Activated T-cell treated with anti-CD3 and anti-CD28 coated beads for 1 hour (primary cell): ENCODE measurements at regions not wholly inside any gene's neighbourhood (a gene's known extent, or its start where the extent isn't known, plus 50 kb on each side); places are given as distances from the start of the nearest gene placed in this dataset.
"Not testable (repeated sequence)": the region's sequence is repeated elsewhere in the genome, so short reads cannot be mapped to it uniquely, and the experiment has no call there.

ENCODE experiments used
- DNase-seq: peaks from one replicate; pipeline ENCODE4 v3.0.0-alpha.2; 2020; ENCODE audit warnings: low read depth

DNA sequence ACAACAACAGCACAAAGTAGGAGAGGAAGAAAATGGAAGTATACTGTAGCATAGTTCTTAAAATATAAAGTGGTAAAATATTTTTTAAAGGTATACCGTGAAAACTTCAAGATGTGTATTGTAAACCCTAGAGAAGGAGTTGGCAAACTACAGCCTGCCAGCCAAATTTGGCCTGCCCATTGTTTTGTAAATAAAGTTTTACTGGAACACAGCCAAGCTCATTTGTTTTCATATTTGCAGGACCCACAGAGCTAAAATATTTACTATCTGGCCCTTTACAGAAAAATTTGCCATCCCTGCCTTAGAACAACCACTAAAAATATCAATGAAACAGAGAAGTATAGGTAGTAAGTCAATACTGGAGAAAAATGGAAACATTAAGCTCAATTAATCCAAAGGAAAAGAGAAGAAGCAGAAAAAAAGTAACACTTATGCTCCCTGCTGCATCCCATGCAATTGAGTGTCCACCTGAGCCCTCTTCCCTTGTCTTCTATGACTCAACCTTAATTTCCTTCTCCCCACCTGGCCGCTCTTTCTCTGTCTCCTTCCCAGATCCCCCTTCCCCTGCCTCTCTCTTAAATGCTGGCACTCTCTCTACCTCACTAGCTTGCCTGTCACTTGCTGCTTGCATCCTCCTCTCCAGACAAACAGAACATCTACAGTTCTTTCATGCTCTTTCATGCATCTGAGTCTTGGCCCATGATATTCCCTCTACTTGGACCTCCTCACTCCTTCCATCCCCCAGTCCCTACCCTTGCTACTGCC lies 50.6 kb upstream of the FER start:
- DNase-seq = no peak

GRCh38 chr5:108696407-108696806 lies 51.3 kb upstream of the FER start:
- DNase-seq = no peak

- no peak for DNase-seq
Measured at GRCh38 chr5:108688485-108688884, 59.2 kb upstream of the FER start.

- DNase-seq = no peak
Measured at GRCh38 chr5:108687595-108688200, 60.0 kb upstream of the FER start.

GRCh38 chr5:108686676-108687075 lies 61.0 kb upstream of the FER start:
- DNase-seq = no peak

- not testable (repeated sequence) for DNase-seq
Measured at GRCh38 chr5:108685448-108686216, 62.1 kb upstream of the FER start.

DNA sequence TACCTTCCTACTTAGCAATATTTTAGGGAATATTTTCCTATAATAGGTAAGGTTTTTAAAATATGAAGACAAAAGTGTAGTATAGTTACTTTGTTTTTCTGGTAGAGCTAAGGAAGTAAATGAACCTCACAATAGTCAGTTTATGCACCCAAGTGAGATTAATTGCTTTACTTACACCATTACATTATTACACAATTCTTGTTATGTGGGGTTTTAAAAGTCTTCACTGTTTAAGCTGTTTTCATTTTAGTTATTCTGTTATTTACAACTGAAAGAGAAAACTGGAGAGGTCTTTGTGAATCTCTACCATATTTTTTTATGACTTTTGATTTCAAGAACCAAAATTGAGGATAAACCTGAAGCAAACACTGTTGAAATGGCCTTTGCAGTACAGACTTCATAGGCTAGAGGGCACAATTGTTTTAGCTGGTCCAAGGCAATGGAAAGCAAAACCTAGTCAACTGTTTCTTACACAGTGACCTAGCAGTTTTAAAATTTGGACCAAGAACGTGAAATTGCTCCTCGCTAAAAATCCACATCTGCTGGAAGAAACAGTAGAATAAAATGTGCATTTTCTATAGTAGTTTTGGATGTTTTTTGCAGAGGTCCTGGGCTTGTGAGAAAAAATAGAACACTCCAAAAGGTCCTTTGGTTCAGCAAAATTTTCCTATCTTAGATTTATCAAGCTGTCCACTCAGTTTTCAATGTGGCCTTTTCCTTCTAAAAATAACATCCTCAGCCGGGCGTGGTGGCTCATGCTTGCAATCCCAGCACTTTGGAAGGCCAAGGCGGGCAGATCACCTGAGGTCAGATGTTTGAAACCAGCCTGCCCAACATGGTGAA lies 66.4 kb upstream of the FER start:
- DNase-seq = no peak

- no peak for DNase-seq
Measured at GRCh38 chr5:108678091-108678490, 69.6 kb upstream of the FER start.

DNA sequence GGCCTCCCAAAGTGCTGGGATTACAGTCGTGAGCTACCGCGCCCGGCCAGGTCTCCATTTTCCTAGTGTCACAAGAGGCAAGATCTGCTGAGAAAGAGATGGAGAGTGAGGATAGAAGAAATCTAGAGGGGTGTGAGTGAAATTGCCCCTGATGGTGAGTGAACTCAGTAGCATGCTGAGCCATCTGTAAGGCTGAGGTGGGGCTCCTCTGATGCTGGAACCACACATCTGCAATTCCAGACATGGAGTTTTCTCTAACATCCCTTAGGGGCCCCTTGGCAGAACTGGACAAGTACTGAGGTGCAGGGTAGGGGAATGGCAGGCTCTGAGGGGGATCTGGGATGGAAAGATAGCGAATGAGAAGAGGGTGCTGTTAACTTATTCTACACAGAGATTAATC lies 72.0 kb upstream of the FER start:
- no peak for DNase-seq

DNA sequence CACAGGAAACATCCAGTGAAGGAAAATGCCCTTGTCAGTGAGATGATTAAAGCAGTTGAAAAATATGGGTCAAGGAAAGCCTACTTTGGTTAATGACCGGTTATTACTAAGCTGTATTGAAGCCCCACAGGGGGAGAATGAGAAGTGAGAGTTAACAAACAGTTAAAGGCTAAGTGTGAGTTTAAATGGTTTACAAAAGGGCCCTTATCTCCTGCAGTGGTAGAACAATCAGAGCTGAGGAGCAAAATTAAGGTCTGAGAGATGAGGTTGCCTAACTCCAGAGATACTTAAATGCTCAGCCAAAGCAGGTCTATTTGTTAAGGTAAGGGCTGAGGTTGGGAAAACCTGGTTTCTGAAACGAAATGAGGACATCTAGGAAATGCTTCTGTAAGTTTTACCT lies 75.1 kb upstream of the FER start:
- no peak for DNase-seq

DNA sequence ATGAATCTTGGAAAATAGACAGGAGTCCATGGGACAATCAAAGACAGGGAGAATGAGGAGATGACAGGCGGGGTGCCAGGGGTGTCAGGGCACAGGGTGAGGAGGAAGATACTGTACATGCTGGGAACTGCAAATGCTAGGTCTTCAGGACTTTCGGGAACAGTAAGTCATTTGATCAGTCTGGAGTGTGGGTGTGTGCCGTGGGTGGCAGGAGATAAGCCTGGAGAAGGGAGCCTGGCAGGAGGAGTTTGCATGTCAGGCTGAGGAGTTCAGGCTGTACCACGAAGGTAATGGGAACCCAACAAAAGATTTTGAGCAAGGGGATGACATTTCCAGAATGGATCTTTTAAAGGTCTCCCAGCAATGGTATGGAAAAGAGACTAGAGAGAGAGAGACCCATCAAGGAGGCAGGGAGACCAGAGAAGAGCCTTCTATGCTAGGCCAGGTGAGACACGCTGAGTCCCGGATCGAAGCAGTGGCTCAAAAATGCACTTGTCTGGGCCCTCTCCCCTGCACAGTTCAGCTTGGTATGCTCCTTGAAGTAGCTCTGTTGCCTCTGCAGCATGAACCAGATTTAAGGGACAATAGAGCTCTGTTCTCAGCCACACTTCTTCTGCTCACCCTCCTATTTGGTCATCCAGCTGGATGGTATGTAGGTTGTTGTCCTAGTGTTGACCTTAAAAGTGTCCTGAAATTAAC lies 77.0 kb upstream of the FER start:
- DNase-seq = no peak

- DNase-seq = no peak
Measured at GRCh38 chr5:108669462-108669861, 78.2 kb upstream of the FER start.

GRCh38 chr5:108661590-108662219 lies 86.0 kb upstream of the FER start:
- DNase-seq = no peak

DNA sequence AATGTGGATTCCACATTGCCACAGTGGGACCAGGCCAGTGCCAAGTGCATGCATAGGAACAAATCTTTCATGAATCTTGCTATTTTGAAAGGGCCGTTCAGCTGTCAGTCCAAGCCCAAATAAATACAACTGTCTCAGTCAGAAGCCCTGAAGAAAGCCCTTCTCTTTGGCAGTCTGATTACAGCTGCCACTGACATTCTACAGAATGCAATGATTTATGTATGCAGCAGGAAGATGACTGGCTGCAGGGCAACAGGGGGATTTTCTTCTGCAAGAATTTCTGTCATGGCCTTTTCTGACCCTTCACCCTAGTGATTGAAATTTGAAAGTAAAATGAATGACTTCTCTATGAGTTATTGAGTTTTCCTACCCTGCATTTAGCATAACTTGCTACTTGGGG lies 86.7 kb upstream of the FER start:
- DNase-seq = no peak

DNA sequence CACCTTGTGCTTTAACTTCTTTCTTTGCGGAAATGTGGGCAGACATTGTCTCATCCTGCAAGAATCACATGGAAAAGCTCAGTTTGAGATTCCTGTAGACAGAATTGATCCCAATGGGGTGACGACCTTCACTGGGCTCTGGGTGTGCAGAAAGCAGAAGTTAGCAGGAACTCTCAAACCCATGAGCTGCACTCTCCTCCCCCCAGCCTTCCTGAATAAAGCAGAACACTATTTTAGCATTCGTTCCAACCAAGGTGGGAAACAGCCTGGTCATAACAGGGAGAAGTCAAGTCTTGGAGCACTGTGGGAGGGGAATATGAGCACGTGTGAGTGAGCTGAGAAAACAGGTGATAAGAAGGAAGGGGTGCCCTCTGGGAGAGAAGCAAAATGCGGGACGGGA lies 87.4 kb upstream of the FER start:
- no peak for DNase-seq

GRCh38 chr5:108659531-108659930 lies 88.2 kb upstream of the FER start:
- DNase-seq = no peak

DNA sequence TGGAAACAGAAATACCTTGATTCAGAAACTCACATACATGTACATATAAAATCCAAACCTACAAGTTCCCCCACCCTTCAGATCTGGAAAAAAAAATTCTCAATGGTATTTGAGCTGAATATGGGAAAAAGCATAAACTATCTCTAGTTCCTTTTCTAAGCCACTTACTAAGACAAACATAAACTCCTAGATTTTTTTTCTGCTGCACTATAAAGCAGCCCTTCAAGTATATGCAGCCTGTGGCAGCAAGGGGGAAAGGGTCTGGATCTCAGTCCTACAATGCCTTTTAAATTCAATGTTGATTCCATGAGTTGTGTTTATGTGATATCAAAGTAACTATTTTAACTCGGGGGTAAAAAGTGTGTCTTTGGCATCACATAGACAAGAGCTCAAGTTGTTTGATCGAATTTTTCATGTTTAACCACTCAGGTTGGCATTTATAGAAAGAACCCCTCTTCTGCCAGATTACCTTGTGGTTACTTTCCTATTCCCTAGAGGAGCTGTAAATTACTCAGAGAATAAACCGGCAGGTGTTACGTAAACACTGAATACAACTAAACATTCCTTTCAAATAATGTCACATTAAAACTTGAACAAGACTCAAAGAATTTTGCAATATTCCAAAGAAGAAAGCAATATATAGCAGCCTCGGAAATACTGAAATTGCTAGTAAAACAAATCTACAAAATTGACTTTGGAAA lies 91.8 kb upstream of the FER start:
- DNase-seq = no peak

- no peak for DNase-seq
Measured at GRCh38 chr5:108654051-108654450, 93.6 kb upstream of the FER start.

DNA sequence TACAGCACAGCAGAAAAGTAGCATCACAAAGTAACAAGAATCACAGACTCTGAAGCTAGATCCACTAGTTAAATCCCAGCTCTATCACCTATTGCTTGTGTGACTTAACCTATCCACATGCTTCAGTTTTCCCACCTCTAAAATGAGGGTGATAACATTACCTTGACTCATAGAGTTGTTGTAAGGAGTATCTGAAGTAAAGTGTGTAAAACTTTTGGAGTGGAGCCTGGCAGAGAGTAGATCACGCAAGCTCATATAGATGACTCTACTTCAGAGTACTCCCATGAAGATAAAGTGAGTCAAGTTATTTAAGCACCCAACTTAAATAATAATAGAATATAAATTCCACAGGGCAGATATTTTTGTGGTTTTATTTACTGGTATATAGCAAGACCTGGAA lies 94.5 kb upstream of the FER start:
- no peak for DNase-seq

- no peak for DNase-seq
Measured at GRCh38 chr5:108650997-108651396, 96.7 kb upstream of the FER start.

DNA sequence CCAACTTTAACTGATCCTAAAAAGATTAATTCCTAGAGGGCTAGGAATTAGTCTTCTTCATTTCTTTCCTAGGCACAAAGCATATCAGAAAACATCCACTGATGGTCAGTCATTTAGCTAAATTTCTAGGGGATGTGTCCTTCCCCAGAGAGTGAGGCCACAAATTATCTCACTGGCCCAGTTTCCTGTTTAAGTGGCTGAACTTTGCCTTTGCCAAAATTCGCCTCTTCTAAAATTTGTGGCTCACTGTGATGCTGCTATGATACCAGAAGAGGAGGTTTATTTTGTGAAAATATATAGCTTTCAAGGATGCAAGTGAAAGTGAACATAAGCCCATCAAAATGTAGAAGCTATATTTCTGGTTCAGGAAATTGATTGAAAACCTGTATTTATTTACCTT lies 98.1 kb upstream of the FER start:
- no peak for DNase-seq
